GM23248 (cell line): ENCODE measurements at regions not wholly inside any gene's neighbourhood (a gene's known extent, or its start where the extent isn't known, plus 50 kb on each side); places are given as distances from the start of the nearest gene placed in this dataset.
A peak's percentile ranks its signal among the peaks of the same experiment; 100 is the strongest.
"Not testable (repeated sequence)": the region's sequence is repeated elsewhere in the genome, so short reads cannot be mapped to it uniquely, and the experiment has no call there.

Experiments
- DNase-seq: peaks from one replicate; pipeline ENCODE4 v3.0.0-alpha.2; 2015
- H2AFZ ChIP-seq: fragments of 200-600 bp; sonication (generic); 2 replicates; pipeline ENCODE4 v1.6.1; 2016; ENCODE audit warnings: antibody characterized with exemption
- H3F3A ChIP-seq: fragments of 200-600 bp; sonication (generic); 2 replicates; pipeline ENCODE4 v1.6.1; 2016; ENCODE audit warnings: mild to moderate bottlenecking, antibody characterized with exemption, mixed run types; ENCODE audit not compliant: insufficient read depth
- H3K27ac ChIP-seq: fragments of 200-600 bp; sonication (generic); 2 replicates; pipeline ENCODE4 v1.5.1; 2016; ENCODE audit warnings: mild to moderate bottlenecking
- H3K27me3 ChIP-seq: fragments of 200-600 bp; sonication (generic); replicated peaks from 2 replicates; pipeline ENCODE4 v1.6.1; 2016; ENCODE audit warnings: mild to moderate bottlenecking; ENCODE audit not compliant: insufficient read depth
- H3K36me3 ChIP-seq: fragments of 200-600 bp; sonication (generic); 2 replicates; pipeline ENCODE4 v1.6.1; 2016; ENCODE audit warnings: low read depth, mild to moderate bottlenecking
- H3K4me1 ChIP-seq: fragments of 200-600 bp; sonication (generic); 2 replicates; pipeline ENCODE4 v1.6.1; 2016; ENCODE audit warnings: mild to moderate bottlenecking; ENCODE audit not compliant: insufficient read depth
- H3K4me2 ChIP-seq: fragments of 200-600 bp; sonication (generic); one replicate; pipeline ENCODE4 v1.6.1; 2016; ENCODE audit warnings: mild to moderate bottlenecking; ENCODE audit not compliant: unreplicated experiment
- H3K4me3 ChIP-seq: fragments of 200-600 bp; sonication (generic); 2 replicates; pipeline ENCODE4 v1.5.1; 2016; ENCODE audit warnings: mild to moderate bottlenecking
- H3K79me2 ChIP-seq: fragments of 200-600 bp; sonication (generic); 2 replicates; pipeline ENCODE4 v1.6.1; 2016; ENCODE audit warnings: mild to moderate bottlenecking; ENCODE audit not compliant: insufficient read depth
- H3K9ac ChIP-seq: fragments of 200-600 bp; sonication (generic); 2 replicates; pipeline ENCODE4 v1.6.1; 2016; ENCODE audit warnings: mild to moderate bottlenecking
- H3K9me2 ChIP-seq: fragments of 200-600 bp; sonication (generic); 2 replicates; pipeline ENCODE4 v1.6.1; 2016; ENCODE audit warnings: mixed run types, mild to moderate bottlenecking, moderate library complexity; ENCODE audit not compliant: insufficient read depth
- H3K9me3 ChIP-seq: fragments of 200-600 bp; sonication (generic); one replicate; pipeline ENCODE4 v1.6.1; 2017; ENCODE audit warnings: low read depth
- H4K20me1 ChIP-seq: fragments of 200-600 bp; sonication (generic); 2 replicates; pipeline ENCODE4 v1.6.0; 2016; ENCODE audit not compliant: insufficient read depth
- EZH2 ChIP-seq: fragments of 200-600 bp; sonication (generic); IDR thresholded peaks from 2 replicates; pipeline ENCODE4 v1.6.1; 2018; ENCODE audit warnings: antibody characterized with exemption, mild to moderate bottlenecking; ENCODE audit not compliant: insufficient read depth, poor library complexity, severe bottlenecking
- EZH2phosphoT487 ChIP-seq: fragments of 200-600 bp; sonication (generic); IDR thresholded peaks from 2 replicates; pipeline ENCODE4 v1.6.1; 2018; ENCODE audit warnings: antibody characterized with exemption, moderate library complexity, mild to moderate bottlenecking, low read depth; ENCODE audit not compliant: insufficient read depth
- WGBS, 2 experiments: methylation state at CpG; one replicate each; pipeline ENCODE4 v1.1.6; 2015 to 2017; ENCODE audit warnings: low lambda C conversion rate in 2 of 2, low coverage in 1 of 2; ENCODE audit errors: missing lambda C conversion rate in 2 of 2; 5-methylcytosine and 5-hydroxymethylcytosine counted together
- in situ Hi-C: fragments of 300-500 bp; cut with MboI; formaldehyde crosslinking; loops from 2 replicates; pipeline ENCODE4 v1.15.0; 2020

- no peaks in the 10 kb centered on the region for H3K27me3 ChIP-seq
- peak; percentile 41 for DNase-seq
- H3K9ac ChIP-seq: no peak overlapping the region
- H3K9me2 ChIP-seq: 0 out of 2 replicates have a peak, but pooled peaks cover 2% of the 10 kb centered on the region
- no peaks in the 10 kb centered on the region for H3F3A ChIP-seq
- H3K4me1 ChIP-seq: peaks cover 14% of the 10 kb centered on the region
- no peaks in the 10 kb centered on the region for H4K20me1 ChIP-seq
- no peak overlapping the region for H3K4me3 ChIP-seq
- TF ChIP-seq EZH2 (no peak), EZH2phosphoT487 (no peak)
- H3K9me3 ChIP-seq: no peaks in the 10 kb centered on the region
- 12 to 13% methylated on average over 1 of the region's 1 CpG for WGBS, 2 experiments
- no peak overlapping the region for H3K4me2 ChIP-seq
- in situ Hi-C loops: no loop called here
- H3K36me3 ChIP-seq: no peaks in the 10 kb centered on the region
- no peaks in the 10 kb centered on the region for H3K79me2 ChIP-seq
- H3K27ac ChIP-seq: no peak overlapping the region
- H2AFZ ChIP-seq: no peak overlapping the region
These were observed 491.8 kb downstream of the TMEM135 start for GRCh38 chr11:87529486-87529885.

GRCh38 chr11:87528752-87529151, 491.0 kb downstream of the TMEM135 start:
- in situ Hi-C loops: no loop called here
- Histone ChIP-seq H3K9me2 (0 out of 2 replicates have a peak, but pooled peaks cover 2% of the 10 kb centered on the region), H3K27ac (no peak overlapping the region), H3K79me2 (no peaks in the 10 kb centered on the region), H3K4me2 (no peak overlapping the region), H3K36me3 (no peaks in the 10 kb centered on the region), H3K4me3 (no peak overlapping the region), H2AFZ (no peak overlapping the region), H3K9me3 (no peaks in the 10 kb centered on the region), H3F3A (no peaks in the 10 kb centered on the region), H3K9ac (no peak overlapping the region), H3K4me1 (peaks cover 14% of the 10 kb centered on the region), H3K27me3 (no peaks in the 10 kb centered on the region), H4K20me1 (no peaks in the 10 kb centered on the region)
- DNase-seq: no peak
- TF ChIP-seq EZH2 (no peak), EZH2phosphoT487 (no peak)
- 75 to 77% methylated on average over 3 of the region's 3 CpGs for WGBS, 2 experiments

DNA sequence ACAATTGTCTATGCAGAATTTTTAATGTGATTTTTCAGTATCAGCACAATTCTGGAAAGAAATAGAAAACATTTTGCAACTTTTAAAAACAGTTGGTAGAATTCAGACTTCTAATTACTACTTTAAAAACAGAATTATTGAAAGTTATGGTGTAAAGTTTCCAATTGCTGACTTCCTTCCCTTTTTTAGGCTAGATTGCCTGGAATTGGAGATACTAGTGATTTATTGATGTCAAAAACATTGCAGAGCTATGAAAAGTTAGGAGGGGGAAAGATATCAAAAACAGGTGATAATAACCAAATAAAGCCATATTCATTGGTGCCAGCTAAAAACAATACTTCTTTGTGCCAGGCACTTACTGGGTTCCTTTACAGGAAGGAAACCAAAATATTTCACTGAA, 485.5 kb downstream of the TMEM135 start:
- no peak for DNase-seq
- H3K4me2 ChIP-seq: no peak overlapping the region
- no peaks in the 10 kb centered on the region for H3K4me1 ChIP-seq
- H3K9me2 ChIP-seq: no peaks in the 10 kb centered on the region
- no peaks in the 10 kb centered on the region for H3K79me2 ChIP-seq
- no peak overlapping the region for H3K9ac ChIP-seq
- no peak overlapping the region for H2AFZ ChIP-seq
- no peak overlapping the region for H3K4me3 ChIP-seq
- H3K36me3 ChIP-seq: no peaks in the 10 kb centered on the region
- in situ Hi-C loops: no loop called here
- no peak overlapping the region for H3K27ac ChIP-seq
- TF ChIP-seq EZH2phosphoT487 (no peak), EZH2 (no peak)
- no peaks in the 10 kb centered on the region for H3F3A ChIP-seq
- no peaks in the 10 kb centered on the region for H3K9me3 ChIP-seq
- H3K27me3 ChIP-seq: peaks cover 11% of the 10 kb centered on the region; the same call in 1 of the 2 replicates
- H4K20me1 ChIP-seq: no peaks in the 10 kb centered on the region

DNA sequence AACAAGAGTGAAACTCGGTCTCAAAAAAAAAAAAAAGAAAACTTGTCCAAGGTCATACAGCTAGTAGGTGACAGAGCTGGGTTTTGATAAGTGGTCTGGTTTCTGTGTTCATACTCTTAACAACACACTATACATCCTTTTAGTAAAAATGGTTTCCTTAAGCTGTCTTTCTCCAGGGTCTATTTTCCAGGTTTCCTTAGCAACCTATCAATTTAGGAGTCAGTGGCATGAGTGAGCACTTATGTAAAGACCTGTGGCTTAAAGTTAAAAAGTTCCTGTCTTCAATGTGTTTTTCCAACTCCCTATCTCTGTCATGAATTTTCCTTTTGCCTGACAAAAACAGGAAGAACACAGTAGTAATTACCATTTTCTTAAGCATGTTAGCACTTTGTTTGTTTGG, 480.5 kb downstream of the TMEM135 start:
- WGBS, 2 experiments: 63 to 91% methylated on average over 1 of the region's 1 CpG
- Histone ChIP-seq H3K79me2 (no peaks in the 10 kb centered on the region), H3K4me2 (no peak overlapping the region), H3K4me3 (no peak overlapping the region), H3K36me3 (no peaks in the 10 kb centered on the region), H3K27ac (no peak overlapping the region), H3K9ac (no peak overlapping the region), H3K27me3 (peaks cover 15% of the 10 kb centered on the region; the same call in 1 of the 2 replicates), H2AFZ (no peak overlapping the region), H3K9me3 (no peaks in the 10 kb centered on the region), H3K9me2 (no peaks in the 10 kb centered on the region), H3K4me1 (no peaks in the 10 kb centered on the region), H3F3A (no peaks in the 10 kb centered on the region), H4K20me1 (no peaks in the 10 kb centered on the region)
- in situ Hi-C loops: no loop called here
- DNase-seq: no peak
- TF ChIP-seq EZH2 (no peak), EZH2phosphoT487 (no peak)

- Histone ChIP-seq H3K27ac (no peak overlapping the region), H3K27me3 (peaks cover 16% of the 10 kb centered on the region; the same call in 1 of the 2 replicates), H3K9me2 (no peaks in the 10 kb centered on the region), H3K4me3 (no peak overlapping the region), H3K9me3 (no peaks in the 10 kb centered on the region), H4K20me1 (no peaks in the 10 kb centered on the region), H3K4me2 (no peak overlapping the region), H3K36me3 (no peaks in the 10 kb centered on the region), H3K4me1 (no peaks in the 10 kb centered on the region), H3F3A (no peaks in the 10 kb centered on the region), H3K79me2 (no peaks in the 10 kb centered on the region), H3K9ac (no peak overlapping the region), H2AFZ (no peak overlapping the region)
- DNase-seq: no peak
- no peak for TF ChIP-seq EZH2phosphoT487
- no peak for TF ChIP-seq EZH2
- in situ Hi-C loops: no loop called here
These were observed 479.6 kb downstream of the TMEM135 start for GRCh38 chr11:87517351-87517750.

DNA sequence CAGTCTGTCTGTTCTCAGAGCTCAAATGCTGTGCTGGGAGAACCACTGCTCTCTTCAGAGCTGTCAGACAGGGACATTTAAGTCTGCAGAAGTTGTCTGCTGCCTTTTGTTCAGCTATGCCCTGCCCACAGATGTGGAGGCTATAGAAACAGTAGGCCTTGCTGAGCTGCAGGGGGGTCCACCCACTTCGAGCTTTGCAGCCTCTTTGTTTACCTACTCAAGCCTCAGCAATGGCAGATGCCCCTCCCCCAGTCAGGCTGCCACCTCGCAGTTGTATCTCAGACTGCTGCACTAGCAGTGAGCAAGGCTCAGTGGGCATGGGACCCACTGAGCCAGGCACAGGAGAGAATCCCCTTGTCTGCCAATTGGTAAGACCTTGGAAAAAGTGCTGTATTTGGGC, 470.0 kb downstream of the TMEM135 start:
- H3F3A ChIP-seq, H3K4me1 ChIP-seq, DNase-seq, H3K9ac ChIP-seq, H3K9me2 ChIP-seq, H3K4me3 ChIP-seq, H3K36me3 ChIP-seq, in situ Hi-C loops, H3K27ac ChIP-seq, H3K4me2 ChIP-seq, H3K79me2 ChIP-seq, H3K9me3 ChIP-seq, H4K20me1 ChIP-seq, H3K27me3 ChIP-seq, H2AFZ ChIP-seq: not testable (repeated sequence)
- 30 to 39% methylated on average over 2 of the region's 2 CpGs for WGBS, 2 experiments

GRCh38 chr11:87506946-87507345, 469.2 kb downstream of the TMEM135 start:
- H3K9me3 ChIP-seq, H3K27ac ChIP-seq, H3K79me2 ChIP-seq, H2AFZ ChIP-seq, H3K4me2 ChIP-seq, H3F3A ChIP-seq, H3K27me3 ChIP-seq, DNase-seq, H3K9ac ChIP-seq, H3K9me2 ChIP-seq, H3K4me3 ChIP-seq, H3K4me1 ChIP-seq, H3K36me3 ChIP-seq, H4K20me1 ChIP-seq, in situ Hi-C loops: not testable (repeated sequence)
- 49 to 56% methylated on average over 6 of the region's 6 CpGs for WGBS, 2 experiments
